Neural cell (in vitro differentiated cells): ENCODE measurements at regions not wholly inside any gene's neighbourhood (a gene's known extent, or its start where the extent isn't known, plus 50 kb on each side); places are given as distances from the start of the nearest gene placed in this dataset.

Experiments used
- CTCF ChIP-seq: fragments of 450-650 bp; IDR thresholded peaks from 2 replicates; pipeline ENCODE4 v1.5.1; 2014; ENCODE audit warnings: antibody characterized with exemption, mild to moderate bottlenecking, moderate library complexity; ENCODE audit not compliant: poor library complexity, severe bottlenecking
- EP300 ChIP-seq: fragments of 450-650 bp; conservative IDR thresholded peaks from 2 replicates; pipeline ENCODE4 v1.6.1; 2014; ENCODE audit warnings: antibody characterized with exemption, mild to moderate bottlenecking, moderate library complexity; ENCODE audit not compliant: poor library complexity, severe bottlenecking
- EZH2 ChIP-seq: fragments of 200-600, 300-800 bp; shearing (Covaris generic), sonication (generic); IDR thresholded peaks from 2 replicates; pipeline ENCODE4 v1.6.1; 2014; ENCODE audit warnings: antibody characterized with exemption, low read length, borderline replicate concordance, mild to moderate bottlenecking; ENCODE audit not compliant: insufficient read depth, poor library complexity, severe bottlenecking
- POLR2AphosphoS5 ChIP-seq: IDR thresholded peaks from 2 replicates; pipeline ENCODE4 v1.6.1; 2012
- RAD21 ChIP-seq: fragments of 450-650 bp; conservative IDR thresholded peaks from 2 replicates; pipeline ENCODE4 v1.6.1; 2014; ENCODE audit warnings: antibody characterized with exemption, mild to moderate bottlenecking, moderate library complexity
- TAF1 ChIP-seq: IDR thresholded peaks from 2 replicates; pipeline ENCODE4 v1.6.1; 2012; ENCODE audit warnings: low read depth

- TF ChIP-seq EP300 (no peak), POLR2AphosphoS5 (no peak), CTCF (no peak), TAF1 (no peak), EZH2 (no peak), RAD21 (no peak)
Measured at GRCh38 chr6:78153976-78154375, 501.1 kb downstream of the MEI4 start.
